Peyer's patch (tissue), 4 donors: ENCODE measurements at regions not wholly inside any gene's neighbourhood (a gene's known extent, or its start where the extent isn't known, plus 50 kb on each side); places are given as distances from the start of the nearest gene placed in this dataset.

Experiments used
- POLR2A ChIP-seq, 2 donors: fragments of 450-650 bp; IDR thresholded peaks; one replicate each; pipeline ENCODE4 v1.5.1; 2017; ENCODE audit warnings: antibody characterized with exemption in 2 of 2, mild to moderate bottlenecking in 2 of 2, moderate library complexity in 2 of 2
- TF ChIP-seq, protein P1 (sequence below), 6 experiments: fragments of 450-650 bp in 4 of 6; fragments of 200-600 bp in 2 of 6; sonication (generic) in 1 of 6; IDR thresholded peaks; one replicate each; pipeline ENCODE4 v1.5.1; 2017 to 2019; ENCODE audit warnings: antibody characterized with exemption in 6 of 6, mild to moderate bottlenecking in 3 of 6, moderate library complexity in 1 of 6

DNA sequence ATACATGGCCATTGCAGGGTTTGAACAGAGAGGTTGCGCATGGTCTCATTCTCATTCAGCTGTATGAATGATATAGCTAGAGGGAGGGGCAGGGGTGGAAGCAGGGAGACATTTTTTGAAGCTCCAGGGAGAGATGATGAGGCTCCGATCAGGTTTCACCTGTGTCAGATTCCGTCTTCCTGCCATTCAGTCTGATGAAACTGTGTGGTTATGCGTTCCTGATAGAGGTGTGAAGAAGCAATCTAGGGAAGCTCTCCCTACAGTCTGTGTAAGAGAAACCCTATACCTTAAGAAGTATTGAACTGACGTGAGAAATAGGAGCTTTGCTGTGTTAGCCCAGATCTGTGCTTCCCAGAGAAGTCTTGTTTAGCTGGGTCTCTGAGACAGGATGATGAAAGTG lies 171.9 kb upstream of the NDN start:
- TF ChIP-seq, protein P1, sequence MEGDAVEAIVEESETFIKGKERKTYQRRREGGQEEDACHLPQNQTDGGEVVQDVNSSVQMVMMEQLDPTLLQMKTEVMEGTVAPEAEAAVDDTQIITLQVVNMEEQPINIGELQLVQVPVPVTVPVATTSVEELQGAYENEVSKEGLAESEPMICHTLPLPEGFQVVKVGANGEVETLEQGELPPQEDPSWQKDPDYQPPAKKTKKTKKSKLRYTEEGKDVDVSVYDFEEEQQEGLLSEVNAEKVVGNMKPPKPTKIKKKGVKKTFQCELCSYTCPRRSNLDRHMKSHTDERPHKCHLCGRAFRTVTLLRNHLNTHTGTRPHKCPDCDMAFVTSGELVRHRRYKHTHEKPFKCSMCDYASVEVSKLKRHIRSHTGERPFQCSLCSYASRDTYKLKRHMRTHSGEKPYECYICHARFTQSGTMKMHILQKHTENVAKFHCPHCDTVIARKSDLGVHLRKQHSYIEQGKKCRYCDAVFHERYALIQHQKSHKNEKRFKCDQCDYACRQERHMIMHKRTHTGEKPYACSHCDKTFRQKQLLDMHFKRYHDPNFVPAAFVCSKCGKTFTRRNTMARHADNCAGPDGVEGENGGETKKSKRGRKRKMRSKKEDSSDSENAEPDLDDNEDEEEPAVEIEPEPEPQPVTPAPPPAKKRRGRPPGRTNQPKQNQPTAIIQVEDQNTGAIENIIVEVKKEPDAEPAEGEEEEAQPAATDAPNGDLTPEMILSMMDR (IDR thresholded peaks at IDR 0.05), result no peak
- TF ChIP-seq POLR2A (IDR thresholded peaks at IDR 0.05), result no peak
